Pancreas (tissue), 10 donors: ENCODE measurements at regions not wholly inside any gene's neighbourhood (a gene's known extent, or its start where the extent isn't known, plus 50 kb on each side); places are given as distances from the start of the nearest gene placed in this dataset.

Experiments used
- ATAC-seq, 4 donors: fragments of 200-7000 bp; cut with Tn5 transposase; one replicate each; pipeline versions ENCODE4 v1.8.0 to v1.9.1; 2020; ENCODE audit warnings: mild to moderate bottlenecking in 4 of 4, moderate library complexity in 4 of 4
- DNase-seq, 6 donors: peaks; one replicate each; pipeline ENCODE4 v3.0.0-alpha.2; 2020
- FAIRE-seq: peaks from 2 replicates; lab custom pipeline; 2012; peaks lifted over from hg19 to GRCh38; lab: Jason Lieb, UNC
- H3K27ac ChIP-seq, 4 donors: fragments of 200-600 bp; sonication (generic); 1 replicate in 3 of 4; 2 replicates in 1 of 4; pipeline versions ENCODE4 v1.5.0 to v1.8.0; 2020
- H3K27me3 ChIP-seq, 4 donors: fragments of 200-600 bp; one replicate each; pipeline ENCODE4 v1.8.0; 2021
- H3K36me3 ChIP-seq, 3 donors: fragments of 200-600 bp; sonication (generic) in 1 of 3; one replicate each; pipeline versions ENCODE4 v1.5.0 to v1.8.0; 2020 to 2021
- H3K4me1 ChIP-seq, 3 donors: fragments of 200-600 bp; one replicate each; pipeline ENCODE4 v1.8.0; 2021
- H3K4me3 ChIP-seq, 4 donors: fragments of 200-600 bp; sonication (generic) in 2 of 4; one replicate each; pipeline versions ENCODE4 v1.5.0 to v1.8.0; 2020 to 2021
- H3K9me3 ChIP-seq, 4 donors: fragments of 200-600 bp; one replicate each; pipeline ENCODE4 v1.8.0; 2021
- CTCF ChIP-seq, 4 donors: fragments of 200-600 bp; sonication (generic) in 3 of 4; IDR thresholded peaks; one replicate each; pipeline versions ENCODE4 v1.5.0 to v1.8.0; 2021; ENCODE audit warnings: antibody characterized with exemption in 4 of 4
- WGBS, 2 donors: extraction: QIAGEN DNeasy Blood & Tissue Kit; methylation state at CpG; one replicate each; pipeline ENCODE4 v1.1.7; 2013; 5-methylcytosine and 5-hydroxymethylcytosine counted together
- intact Hi-C, 3 donors: fragments of 100-400 bp; cut with DNase I; formaldehyde crosslinking; loops; one replicate each; pipeline versions ENCODE4 v1.11.1 to v1.14.2; 2022
- donor health status: healthy with polysubstance abuse.
- donor health status: DM: no; HTN: no; CAD: no; lungs with moderate emphysema.
- donor health status: DM: no; HTN: no; CAD: no.
- donor health status: control.
- donor health status: control.
- donor health status: Bipolar disorder and iron deficiency.
- donor health status: DM: yes; HTN: yes; CAD: no.
- donor health status: DM: no; HTN: no; CAD: no.
- donor health status: DM: no; HTN: no; CAD: no.
- donor health status: DM: yes; HTN: yes; CAD: no.

GRCh38 chr6:170159022-170159965 lies 131.6 kb downstream of the DLL1 start:
- H3K27ac ChIP-seq: no peak overlapping the region
- DNase-seq (peak in 1 of 6 donors; percentile 69), ATAC-seq (no peak), FAIRE-seq (no peak)
- intact Hi-C loops: no loop called here
- no peak overlapping the region for H3K4me3 ChIP-seq
- H3K27me3 ChIP-seq: no peaks in the 10 kb centered on the region
- 80 to 84% methylated on average over 53 of the region's 53 CpGs for WGBS, 2 donors
- no peaks in the 10 kb centered on the region for H3K9me3 ChIP-seq
- TF ChIP-seq CTCF (IDR thresholded peaks at IDR 0.05): no peak
- no peaks in the 10 kb centered on the region for H3K4me1 ChIP-seq
- H3K36me3 ChIP-seq: no peaks in the 10 kb centered on the region

- no peak for TF ChIP-seq CTCF (IDR thresholded peaks at IDR 0.05)
- H3K27ac ChIP-seq: no peak overlapping the region
- H3K9me3 ChIP-seq: no peaks in the 10 kb centered on the region
- intact Hi-C loops: no loop called here
- ATAC-seq (no peak), FAIRE-seq (no peak), DNase-seq (peak in 1 of 6 donors; percentile 29)
- no peaks in the 10 kb centered on the region for H3K27me3 ChIP-seq
- no peaks in the 10 kb centered on the region for H3K4me1 ChIP-seq
- no peaks in the 10 kb centered on the region for H3K36me3 ChIP-seq
- H3K4me3 ChIP-seq: no peak overlapping the region
- WGBS, 2 donors: 83 to 87% methylated on average over 29 of the region's 29 CpGs
These were observed 132.4 kb downstream of the DLL1 start for GRCh38 chr6:170158296-170159021.

- Histone ChIP-seq H3K4me1 (peaks cover 0 to 6% (median 3%) of the 10 kb centered on the region in 3 donors), H3K4me3 (no peak overlapping the region), H3K9me3 (no peaks in the 10 kb centered on the region), H3K36me3 (no peaks in the 10 kb centered on the region), H3K27ac (no peak overlapping the region), H3K27me3 (no peaks in the 10 kb centered on the region)
- ATAC-seq (no peak), DNase-seq (peak in 1 of 6 donors; percentile 51), FAIRE-seq (no peak)
- no peak for TF ChIP-seq CTCF (IDR thresholded peaks at IDR 0.05)
- intact Hi-C loops: no loop called here
- 76 to 89% methylated on average over 28 of the region's 28 CpGs for WGBS, 2 donors
These were observed 133.2 kb downstream of the DLL1 start for GRCh38 chr6:170157567-170158218.

- H3K4me1 ChIP-seq: peaks cover 0 to 13% (median 10%) of the 10 kb centered on the region in 3 donors
- intact Hi-C loops: no loop called here
- 87 to 93% methylated on average over 33 to 34 of the region's 34 CpGs for WGBS, 2 donors
- no peak overlapping the region for H3K27ac ChIP-seq
- no peaks in the 10 kb centered on the region for H3K27me3 ChIP-seq
- no peak overlapping the region for H3K4me3 ChIP-seq
- DNase-seq (peak in 1 of 6 donors; percentile 68), ATAC-seq (no peak), FAIRE-seq (no peak)
- H3K36me3 ChIP-seq: no peaks in the 10 kb centered on the region
- TF ChIP-seq CTCF (IDR thresholded peaks at IDR 0.05): no peak
- H3K9me3 ChIP-seq: no peaks in the 10 kb centered on the region
These were observed 134.2 kb downstream of the DLL1 start for GRCh38 chr6:170156448-170157375.
